Spleen (tissue), 11 donors: ENCODE measurements at regions not wholly inside any gene's neighbourhood (a gene's known extent, or its start where the extent isn't known, plus 50 kb on each side); places are given as distances from the start of the nearest gene placed in this dataset.

Experiments
- DNase-seq: peaks from one replicate; pipeline ENCODE4 v3.0.0-alpha.2; 2020
- H3K27ac ChIP-seq, 8 donors: fragments of 200-600 bp; sonication (generic) in 7 of 8; 1 replicate in 4 of 8; 2 replicates in 4 of 8; pipeline versions ENCODE4 v1.5.0 to v1.8.0; 2016 to 2021; ENCODE audit warnings: inconsistent platforms in 4 of 8, mild to moderate bottlenecking in 4 of 8, moderate library complexity in 1 of 8
- H3K27me3 ChIP-seq, 7 donors: fragments of 200-600 bp; sonication (generic) in 6 of 7; replicated peaks in 1 of 7; 1 replicate in 4 of 7; 2 replicates in 3 of 7; pipeline versions ENCODE4 v1.5.0 to v1.8.0; 2016 to 2021; ENCODE audit warnings: inconsistent platforms in 3 of 7, mild to moderate bottlenecking in 1 of 7
- H3K36me3 ChIP-seq, 6 donors: fragments of 200-600 bp; sonication (generic) in 5 of 6; 1 replicate in 4 of 6; 2 replicates in 2 of 6; pipeline versions ENCODE4 v1.5.0 to v1.8.0; 2016 to 2021; ENCODE audit warnings: inconsistent platforms in 2 of 6
- H3K4me1 ChIP-seq, 6 donors: fragments of 200-600 bp; sonication (generic) in 5 of 6; 1 replicate in 3 of 6; 2 replicates in 3 of 6; pipeline versions ENCODE4 v1.5.0 to v1.8.0; 2016 to 2021; ENCODE audit warnings: inconsistent platforms in 3 of 6
- H3K4me3 ChIP-seq, 8 donors: fragments of 200-600 bp; sonication (generic) in 7 of 8; 1 replicate in 4 of 8; 2 replicates in 4 of 8; pipeline versions ENCODE4 v1.5.0 to v1.8.0; 2016 to 2021; ENCODE audit warnings: inconsistent platforms in 4 of 8, mild to moderate bottlenecking in 4 of 8, moderate library complexity in 2 of 8
- H3K9me3 ChIP-seq, 8 donors: fragments of 200-600 bp; sonication (generic) in 7 of 8; 1 replicate in 4 of 8; 2 replicates in 4 of 8; pipeline versions ENCODE4 v1.5.0 to v1.8.0; 2016 to 2021; ENCODE audit warnings: inconsistent platforms in 4 of 8
- CTCF ChIP-seq, 11 experiments: fragments of 200-600 bp in 7 of 11; fragments of 450-650 bp in 4 of 11; sonication (generic) in 4 of 11; IDR thresholded peaks in 8 of 11; conservative IDR thresholded peaks in 3 of 11; 1 replicate in 7 of 11; 2 replicates in 4 of 11; pipeline versions ENCODE4 v1.4.0 to v1.8.0; 2016 to 2021; ENCODE audit warnings: antibody characterized with exemption in 11 of 11, inconsistent platforms in 4 of 11, mild to moderate bottlenecking in 1 of 11
- POLR2A ChIP-seq, 3 donors: fragments of 450-650 bp; IDR thresholded peaks; one replicate each; pipeline ENCODE4 v1.5.1; 2017; ENCODE audit warnings: antibody characterized with exemption in 3 of 3, mild to moderate bottlenecking in 1 of 3
- POLR2AphosphoS5 ChIP-seq, 3 donors: sonication (generic); formaldehyde crosslinking; IDR thresholded peaks; one replicate each; pipeline ENCODE4 v1.5.1; 2017; ENCODE audit warnings: antibody characterized with exemption in 3 of 3
- WGBS, 5 donors: extraction: QIAGEN DNeasy Blood & Tissue Kit in 3 of 5; methylation state at CpG; one replicate each; pipeline versions ENCODE4 v1.1.5 to v1.1.7; 2013 to 2018; 5-methylcytosine and 5-hydroxymethylcytosine counted together
- intact Hi-C: fragments of 100-400 bp; cut with DNase I; formaldehyde crosslinking; loops from one replicate; pipeline ENCODE4 v1.15.0; 2023; ENCODE audit warnings: low total_unique reads
- donor health status: healthy with polysubstance abuse.
- donor health status: DM: no; HTN: no; CAD: no; lungs with moderate emphysema.
- donor health status: DM: no; HTN: no; CAD: no.
- donor health status: Bipolar disorder and iron deficiency.
- donor health status: healthy.
- donor health status: DM: no; HTN: no; CAD: no.
- donor health status: DM: yes; HTN: yes; CAD: no.

DNA sequence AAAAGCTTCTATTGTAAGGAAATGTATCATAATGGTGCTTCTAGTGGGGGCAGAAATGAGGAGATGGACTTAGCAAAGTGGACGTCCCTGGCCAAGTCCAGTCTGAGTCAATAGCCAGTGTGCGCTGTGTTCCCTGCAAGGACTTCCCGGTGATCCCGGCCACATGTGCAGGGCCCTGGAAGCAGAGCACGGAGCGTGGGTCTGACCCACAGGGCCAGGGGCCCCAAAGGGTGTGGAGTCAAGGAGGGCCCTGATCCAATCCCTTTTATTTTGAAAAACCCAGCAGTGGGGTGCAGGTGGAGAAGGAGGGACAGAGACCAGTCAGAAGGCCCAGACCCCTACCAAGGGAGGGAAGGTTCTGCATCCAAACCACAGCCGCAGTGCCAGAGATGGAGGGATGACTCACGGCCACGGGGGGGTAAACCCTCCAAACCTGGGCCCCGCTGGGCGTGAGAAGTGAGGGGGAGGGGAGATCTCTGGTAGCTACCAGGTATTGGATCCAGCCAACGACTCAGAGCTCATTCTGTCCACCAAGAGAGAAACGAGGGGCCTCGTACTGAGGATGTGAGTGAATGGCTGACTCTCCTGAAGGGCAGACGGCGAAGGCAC is 57.2 kb upstream of the VIPR2 start:
- Histone ChIP-seq H3K4me3 (no peak overlapping the region), H3K9me3 (peaks cover 0 to 7% (median 0%) of the 10 kb centered on the region in 8 donors), H3K27ac (no peak overlapping the region), H3K4me1 (peaks cover 5 to 24% (median 19%) of the 10 kb centered on the region in 6 donors), H3K36me3 (no peaks in the 10 kb centered on the region), H3K27me3 (no peaks in the 10 kb centered on the region)
- intact Hi-C loops, result no loop called here
- DNase-seq, result no peak
- WGBS, 5 donors, result 85 to 94% (median 92%) methylated on average over 12 to 16 of the region's 16 CpGs
- TF ChIP-seq POLR2A (IDR thresholded peaks at IDR 0.05), result no peak
- no peak for TF ChIP-seq CTCF (IDR thresholded peaks at IDR 0.05 in 8 of 11, conservative IDR thresholded peaks at IDR 0.05 in 3 of 11)
- no peak for TF ChIP-seq POLR2AphosphoS5 (IDR thresholded peaks at IDR 0.05)

DNA sequence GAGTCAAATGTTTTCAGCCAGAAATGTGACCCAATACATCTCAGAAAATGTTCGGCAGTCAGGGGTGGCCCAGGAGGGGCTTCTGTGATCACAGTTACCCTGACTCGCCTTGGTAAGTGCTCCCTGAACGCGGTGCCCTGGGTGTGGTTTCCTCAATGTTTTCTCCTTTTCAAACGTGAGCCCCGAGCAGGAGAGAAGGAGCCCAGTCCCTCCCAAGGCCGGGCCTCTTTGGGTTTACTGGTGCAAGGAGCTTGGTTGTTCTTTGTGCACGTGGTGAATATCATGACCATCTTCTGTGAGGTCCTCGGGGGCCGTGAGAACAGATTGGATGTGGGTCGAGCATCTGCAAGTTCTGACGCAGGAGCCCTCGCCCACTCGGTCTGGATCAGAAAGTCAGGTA is 55.8 kb upstream of the VIPR2 start:
- no peak for TF ChIP-seq POLR2AphosphoS5 (IDR thresholded peaks at IDR 0.05)
- no peak for TF ChIP-seq POLR2A (IDR thresholded peaks at IDR 0.05)
- TF ChIP-seq CTCF (IDR thresholded peaks at IDR 0.05 in 8 of 11, conservative IDR thresholded peaks at IDR 0.05 in 3 of 11), result no peak
- H3K4me1 ChIP-seq, result peaks cover 13 to 38% (median 32%) of the 10 kb centered on the region in 6 donors
- H3K27me3 ChIP-seq, result no peaks in the 10 kb centered on the region
- peaks cover 0 to 7% (median 0%) of the 10 kb centered on the region in 8 donors for H3K9me3 ChIP-seq
- 79 to 89% (median 82%) methylated on average over 14 of the region's 14 CpGs for WGBS, 5 donors
- H3K4me3 ChIP-seq, result no peak overlapping the region
- no peak for DNase-seq
- no peak overlapping the region for H3K27ac ChIP-seq
- H3K36me3 ChIP-seq, result no peaks in the 10 kb centered on the region
- intact Hi-C loops, result no loop called here

DNA sequence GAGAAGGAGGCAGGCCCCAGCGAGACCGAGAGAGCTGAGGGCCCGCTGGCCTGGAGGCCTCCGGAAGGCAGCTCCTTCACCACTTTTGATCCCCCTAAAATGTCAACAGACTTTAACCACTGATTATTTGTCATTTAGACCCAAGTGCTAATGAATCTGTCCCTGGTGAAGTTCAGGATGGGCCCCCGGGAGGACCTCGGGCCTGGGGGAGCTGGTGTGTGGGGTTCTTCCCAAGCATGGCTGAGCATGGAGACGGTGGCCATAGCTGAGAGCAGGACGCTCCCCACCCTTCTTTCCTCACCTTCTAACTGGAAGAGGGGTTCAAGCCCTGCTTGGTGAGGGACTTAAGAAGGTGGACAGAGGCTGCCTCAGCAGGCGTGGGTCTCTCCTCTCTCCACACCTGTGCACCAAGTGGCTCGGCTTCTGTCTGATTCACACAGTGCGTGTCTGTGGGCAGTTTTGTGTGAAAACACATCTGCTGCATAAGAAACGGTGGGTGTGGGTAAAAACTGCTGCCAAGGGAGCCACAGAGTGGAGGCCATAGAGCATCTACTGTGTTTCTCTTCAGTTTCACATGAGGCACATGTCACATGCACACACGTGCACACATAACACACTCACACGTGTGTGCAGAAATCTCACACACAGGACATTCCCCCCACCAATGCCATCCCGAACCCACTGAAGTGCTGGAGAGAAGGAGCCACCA is 53.5 kb upstream of the VIPR2 start:
- Histone ChIP-seq H3K27ac (peak overlapping the region; percentile 49 to 88 (median 68)), H3K36me3 (no peaks in the 10 kb centered on the region), H3K27me3 (no peaks in the 10 kb centered on the region), H3K4me1 (peaks cover 13 to 43% (median 32%) of the 10 kb centered on the region in 6 donors), H3K4me3 (peak overlapping the region in 1 of 8 donors; percentile 6), H3K9me3 (peaks cover 0 to 3% (median 0%) of the 10 kb centered on the region in 8 donors)
- 71 to 86% (median 82%) methylated on average over 15 of the region's 15 CpGs for WGBS, 5 donors
- no peak for DNase-seq
- intact Hi-C loops, result no loop called here
- no peak for TF ChIP-seq CTCF (IDR thresholded peaks at IDR 0.05 in 8 of 11, conservative IDR thresholded peaks at IDR 0.05 in 3 of 11)
- TF ChIP-seq POLR2A (IDR thresholded peaks at IDR 0.05), result no peak
- TF ChIP-seq POLR2AphosphoS5 (IDR thresholded peaks at IDR 0.05), result no peak
